ENCODE measurements at regions not wholly inside any gene's neighbourhood (a gene's known extent, or its start where the extent isn't known, plus 50 kb on each side); places are given as distances from the start of the nearest gene placed in this dataset.

DNA sequence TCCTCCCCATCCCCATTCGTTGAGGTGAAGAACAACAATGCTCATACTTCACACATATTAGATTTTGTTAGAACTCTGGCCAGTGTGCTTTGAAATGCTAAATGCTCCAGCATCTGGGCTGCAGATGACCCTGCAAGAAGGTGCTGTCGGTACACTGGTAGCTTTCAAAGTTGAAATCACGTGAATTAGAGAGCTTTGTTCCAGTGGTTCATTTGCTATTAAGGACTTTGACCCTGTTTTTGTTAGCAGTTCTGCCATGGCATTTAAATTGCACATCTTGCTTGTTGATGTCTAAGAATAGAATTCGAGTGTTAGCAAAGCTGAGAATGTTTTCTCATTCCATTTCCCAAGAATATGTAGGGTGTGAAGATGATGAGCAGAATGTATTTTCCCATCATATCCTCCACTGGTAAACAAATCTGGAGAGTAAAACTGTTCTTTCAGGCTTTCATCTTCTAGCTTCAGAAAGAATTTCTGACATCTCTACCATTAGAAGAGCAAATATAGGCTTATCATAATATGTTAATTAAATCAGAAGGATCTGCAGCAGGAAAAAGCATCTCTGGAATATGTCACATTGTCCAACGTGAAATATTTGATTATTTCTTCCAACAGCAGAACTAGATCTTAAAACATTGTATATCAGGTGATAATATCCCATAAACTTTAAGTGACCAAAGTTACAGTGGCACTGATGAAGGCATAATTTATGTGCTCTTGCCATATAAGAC is 98.8 kb upstream of the PDE3A start (continued):
- TF ChIP-seq, protein P1, sequence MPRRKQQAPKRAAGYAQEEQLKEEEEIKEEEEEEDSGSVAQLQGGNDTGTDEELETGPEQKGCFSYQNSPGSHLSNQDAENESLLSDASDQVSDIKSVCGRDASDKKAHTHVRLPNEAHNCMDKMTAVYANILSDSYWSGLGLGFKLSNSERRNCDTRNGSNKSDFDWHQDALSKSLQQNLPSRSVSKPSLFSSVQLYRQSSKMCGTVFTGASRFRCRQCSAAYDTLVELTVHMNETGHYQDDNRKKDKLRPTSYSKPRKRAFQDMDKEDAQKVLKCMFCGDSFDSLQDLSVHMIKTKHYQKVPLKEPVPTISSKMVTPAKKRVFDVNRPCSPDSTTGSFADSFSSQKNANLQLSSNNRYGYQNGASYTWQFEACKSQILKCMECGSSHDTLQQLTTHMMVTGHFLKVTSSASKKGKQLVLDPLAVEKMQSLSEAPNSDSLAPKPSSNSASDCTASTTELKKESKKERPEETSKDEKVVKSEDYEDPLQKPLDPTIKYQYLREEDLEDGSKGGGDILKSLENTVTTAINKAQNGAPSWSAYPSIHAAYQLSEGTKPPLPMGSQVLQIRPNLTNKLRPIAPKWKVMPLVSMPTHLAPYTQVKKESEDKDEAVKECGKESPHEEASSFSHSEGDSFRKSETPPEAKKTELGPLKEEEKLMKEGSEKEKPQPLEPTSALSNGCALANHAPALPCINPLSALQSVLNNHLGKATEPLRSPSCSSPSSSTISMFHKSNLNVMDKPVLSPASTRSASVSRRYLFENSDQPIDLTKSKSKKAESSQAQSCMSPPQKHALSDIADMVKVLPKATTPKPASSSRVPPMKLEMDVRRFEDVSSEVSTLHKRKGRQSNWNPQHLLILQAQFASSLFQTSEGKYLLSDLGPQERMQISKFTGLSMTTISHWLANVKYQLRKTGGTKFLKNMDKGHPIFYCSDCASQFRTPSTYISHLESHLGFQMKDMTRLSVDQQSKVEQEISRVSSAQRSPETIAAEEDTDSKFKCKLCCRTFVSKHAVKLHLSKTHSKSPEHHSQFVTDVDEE (CRISPR knock-in tag; IDR thresholded peaks at IDR 0.05), result peak; percentile 96

DNA sequence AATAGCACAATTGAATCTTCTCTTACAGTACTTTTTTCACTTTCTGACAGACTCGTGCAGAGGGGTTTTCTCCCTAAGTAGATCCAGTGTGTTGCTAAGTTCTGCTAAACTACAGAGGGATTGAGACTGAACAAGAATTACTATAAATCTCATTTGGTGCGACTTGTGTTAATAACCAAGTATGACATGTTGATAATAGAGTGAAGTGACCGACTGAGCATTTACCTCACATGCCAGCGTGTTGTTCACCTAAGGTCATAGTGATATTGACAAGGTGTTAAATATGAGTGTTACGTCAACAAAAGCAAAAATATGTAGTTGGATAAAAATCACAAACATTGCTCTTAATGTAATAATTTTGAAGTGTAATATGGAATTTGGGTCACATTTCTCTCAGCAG is 97.8 kb upstream of the PDE3A start:
- no peak for ATAC-seq
- TF ChIP-seq OSR1 (CRISPR knock-in tag; IDR thresholded peaks at IDR 0.05) (no peak), CSDC2 (CRISPR knock-in tag; IDR thresholded peaks at IDR 0.05) (no peak), RARB (CRISPR knock-in tag; IDR thresholded peaks at IDR 0.05) (no peak), PPARA (CRISPR knock-in tag; IDR thresholded peaks at IDR 0.05; ENCODE audit: borderline replicate concordance) (no peak), TCF4 (CRISPR knock-in tag; IDR thresholded peaks at IDR 0.05; ENCODE audit: borderline replicate concordance) (no peak), ARNTL (CRISPR knock-in tag; IDR thresholded peaks at IDR 0.05; ENCODE audit: borderline replicate concordance, low read depth) (no peak), ZFP3 (CRISPR knock-in tag; IDR thresholded peaks at IDR 0.05) (no peak), ISL1 (CRISPR knock-in tag; IDR thresholded peaks at IDR 0.05) (no peak), ESRRG (CRISPR knock-in tag; IDR thresholded peaks at IDR 0.05) (no peak), ZNF8 (CRISPR knock-in tag; IDR thresholded peaks at IDR 0.05) (no peak), ZC3H10 (CRISPR knock-in tag; IDR thresholded peaks at IDR 0.05) (no peak), ZFP30 (CRISPR knock-in tag; IDR thresholded peaks at IDR 0.05) (no peak), ZNF565 (CRISPR knock-in tag; conservative IDR thresholded peaks at IDR 0.05; ENCODE audit: low read depth) (no peak)
- TF ChIP-seq, protein P1 (CRISPR knock-in tag; IDR thresholded peaks at IDR 0.05), result no peak
- TF ChIP-seq, protein P2, sequence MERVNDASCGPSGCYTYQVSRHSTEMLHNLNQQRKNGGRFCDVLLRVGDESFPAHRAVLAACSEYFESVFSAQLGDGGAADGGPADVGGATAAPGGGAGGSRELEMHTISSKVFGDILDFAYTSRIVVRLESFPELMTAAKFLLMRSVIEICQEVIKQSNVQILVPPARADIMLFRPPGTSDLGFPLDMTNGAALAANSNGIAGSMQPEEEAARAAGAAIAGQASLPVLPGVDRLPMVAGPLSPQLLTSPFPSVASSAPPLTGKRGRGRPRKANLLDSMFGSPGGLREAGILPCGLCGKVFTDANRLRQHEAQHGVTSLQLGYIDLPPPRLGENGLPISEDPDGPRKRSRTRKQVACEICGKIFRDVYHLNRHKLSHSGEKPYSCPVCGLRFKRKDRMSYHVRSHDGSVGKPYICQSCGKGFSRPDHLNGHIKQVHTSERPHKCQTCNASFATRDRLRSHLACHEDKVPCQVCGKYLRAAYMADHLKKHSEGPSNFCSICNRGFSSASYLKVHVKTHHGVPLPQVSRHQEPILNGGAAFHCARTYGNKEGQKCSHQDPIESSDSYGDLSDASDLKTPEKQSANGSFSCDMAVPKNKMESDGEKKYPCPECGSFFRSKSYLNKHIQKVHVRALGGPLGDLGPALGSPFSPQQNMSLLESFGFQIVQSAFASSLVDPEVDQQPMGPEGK (CRISPR knock-in tag; IDR thresholded peaks at IDR 0.05; ENCODE audit: borderline replicate concordance), result no peak
- TF ChIP-seq, protein P3, sequence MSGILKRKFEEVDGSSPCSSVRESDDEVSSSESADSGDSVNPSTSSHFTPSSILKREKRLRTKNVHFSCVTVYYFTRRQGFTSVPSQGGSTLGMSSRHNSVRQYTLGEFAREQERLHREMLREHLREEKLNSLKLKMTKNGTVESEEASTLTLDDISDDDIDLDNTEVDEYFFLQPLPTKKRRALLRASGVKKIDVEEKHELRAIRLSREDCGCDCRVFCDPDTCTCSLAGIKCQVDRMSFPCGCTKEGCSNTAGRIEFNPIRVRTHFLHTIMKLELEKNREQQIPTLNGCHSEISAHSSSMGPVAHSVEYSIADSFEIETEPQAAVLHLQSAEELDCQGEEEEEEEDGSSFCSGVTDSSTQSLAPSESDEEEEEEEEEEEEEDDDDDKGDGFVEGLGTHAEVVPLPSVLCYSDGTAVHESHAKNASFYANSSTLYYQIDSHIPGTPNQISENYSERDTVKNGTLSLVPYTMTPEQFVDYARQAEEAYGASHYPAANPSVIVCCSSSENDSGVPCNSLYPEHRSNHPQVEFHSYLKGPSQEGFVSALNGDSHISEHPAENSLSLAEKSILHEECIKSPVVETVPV (CRISPR knock-in tag; IDR thresholded peaks at IDR 0.05), result no peak
- TF ChIP-seq, protein P4, sequence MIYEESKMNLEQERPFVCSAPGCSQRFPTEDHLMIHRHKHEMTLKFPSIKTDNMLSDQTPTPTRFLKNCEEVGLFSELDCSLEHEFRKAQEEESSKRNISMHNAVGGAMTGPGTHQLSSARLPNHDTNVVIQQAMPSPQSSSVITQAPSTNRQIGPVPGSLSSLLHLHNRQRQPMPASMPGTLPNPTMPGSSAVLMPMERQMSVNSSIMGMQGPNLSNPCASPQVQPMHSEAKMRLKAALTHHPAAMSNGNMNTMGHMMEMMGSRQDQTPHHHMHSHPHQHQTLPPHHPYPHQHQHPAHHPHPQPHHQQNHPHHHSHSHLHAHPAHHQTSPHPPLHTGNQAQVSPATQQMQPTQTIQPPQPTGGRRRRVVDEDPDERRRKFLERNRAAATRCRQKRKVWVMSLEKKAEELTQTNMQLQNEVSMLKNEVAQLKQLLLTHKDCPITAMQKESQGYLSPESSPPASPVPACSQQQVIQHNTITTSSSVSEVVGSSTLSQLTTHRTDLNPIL (CRISPR knock-in tag; IDR thresholded peaks at IDR 0.05; ENCODE audit: low read depth), result no peak
- TF ChIP-seq, protein P5, sequence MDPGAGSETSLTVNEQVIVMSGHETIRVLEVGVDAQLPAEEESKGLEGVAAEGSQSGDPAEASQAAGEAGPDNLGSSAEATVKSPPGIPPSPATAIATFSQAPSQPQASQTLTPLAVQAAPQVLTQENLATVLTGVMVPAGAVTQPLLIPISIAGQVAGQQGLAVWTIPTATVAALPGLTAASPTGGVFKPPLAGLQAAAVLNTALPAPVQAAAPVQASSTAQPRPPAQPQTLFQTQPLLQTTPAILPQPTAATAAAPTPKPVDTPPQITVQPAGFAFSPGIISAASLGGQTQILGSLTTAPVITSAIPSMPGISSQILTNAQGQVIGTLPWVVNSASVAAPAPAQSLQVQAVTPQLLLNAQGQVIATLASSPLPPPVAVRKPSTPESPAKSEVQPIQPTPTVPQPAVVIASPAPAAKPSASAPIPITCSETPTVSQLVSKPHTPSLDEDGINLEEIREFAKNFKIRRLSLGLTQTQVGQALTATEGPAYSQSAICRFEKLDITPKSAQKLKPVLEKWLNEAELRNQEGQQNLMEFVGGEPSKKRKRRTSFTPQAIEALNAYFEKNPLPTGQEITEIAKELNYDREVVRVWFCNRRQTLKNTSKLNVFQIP (CRISPR knock-in tag; IDR thresholded peaks at IDR 0.05; ENCODE audit: borderline replicate concordance, low read depth), result no peak

Data from SK-N-SH treated with all-trans-retinoic acid at 6 μM for 48 hours (cell line).